Fibroblast of peridontal ligament (primary cell): ENCODE measurements at regions not wholly inside any gene's neighbourhood (a gene's known extent, or its start where the extent isn't known, plus 50 kb on each side); places are given as distances from the start of the nearest gene placed in this dataset.

Experiments used
- DNase-seq: peaks from one replicate; pipeline ENCODE4 v3.0.0-alpha.2; 2010; ENCODE audit errors: extremely low read depth

DNA sequence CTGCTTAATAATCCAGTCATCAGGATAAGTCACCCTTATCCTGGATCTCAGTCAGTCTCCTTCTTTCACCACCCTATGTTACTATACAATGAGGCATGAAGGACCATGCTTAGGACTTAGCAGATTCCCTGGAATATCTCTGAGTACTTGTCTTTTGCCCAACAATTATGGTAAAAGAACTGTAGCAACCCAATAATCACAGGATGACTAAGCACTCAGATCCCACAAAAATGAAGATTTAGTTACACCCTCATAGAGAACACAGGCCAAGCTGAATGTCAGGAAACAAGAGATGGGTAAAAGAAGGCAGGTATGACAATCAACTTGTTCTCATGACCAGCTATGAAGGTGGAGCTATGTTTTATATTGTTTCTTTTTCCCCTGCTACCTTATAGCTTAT, 91.4 kb downstream of the EDN1 start:
- peak; percentile 44 for DNase-seq

DNA sequence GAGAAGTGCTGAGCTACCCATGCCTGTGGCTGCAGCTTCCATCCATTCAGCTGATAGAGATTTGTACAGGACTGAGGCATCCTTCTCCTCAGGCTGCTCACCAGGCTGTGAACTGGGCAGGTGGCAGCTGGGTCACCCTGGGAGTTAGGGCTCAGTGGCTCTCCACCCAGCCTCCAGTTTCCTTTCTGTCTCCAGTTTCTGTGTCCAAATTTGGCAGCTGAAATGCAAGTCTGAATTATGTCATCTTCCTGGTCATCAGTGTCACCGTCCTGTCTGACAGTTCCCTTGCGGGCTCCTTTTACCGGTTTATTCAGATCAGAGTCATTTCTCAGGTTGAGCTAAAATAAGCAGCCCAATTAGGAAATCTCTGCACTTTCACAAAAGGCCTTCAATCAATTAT, 93.3 kb downstream of the EDN1 start:
- DNase-seq = no peak

DNA sequence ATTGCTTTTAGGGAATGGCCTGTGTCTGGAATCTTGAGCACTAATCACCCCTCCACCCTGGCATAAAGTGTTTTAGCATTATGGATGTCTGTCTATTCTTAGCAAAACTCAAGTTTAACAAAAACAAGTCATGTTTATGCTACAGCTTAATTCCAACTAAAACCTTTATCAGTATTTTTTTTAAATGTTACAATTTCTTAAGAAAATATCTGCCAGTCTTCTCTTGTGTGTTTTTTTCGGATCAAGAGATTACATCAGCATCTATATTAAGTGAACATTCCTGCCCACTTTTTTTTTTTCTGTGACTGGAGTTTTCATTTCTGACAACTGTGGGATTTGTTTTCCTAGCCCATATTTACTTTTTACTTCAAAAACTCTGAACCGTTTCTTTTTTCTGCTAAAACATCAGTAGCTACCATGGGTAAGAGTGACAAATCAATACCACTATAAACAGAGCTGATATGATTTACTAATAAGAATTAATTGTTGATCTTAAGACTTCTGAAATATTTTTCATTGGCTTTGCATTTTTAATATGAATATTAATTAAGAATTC, 94.3 kb downstream of the EDN1 start:
- DNase-seq = no peak

DNA sequence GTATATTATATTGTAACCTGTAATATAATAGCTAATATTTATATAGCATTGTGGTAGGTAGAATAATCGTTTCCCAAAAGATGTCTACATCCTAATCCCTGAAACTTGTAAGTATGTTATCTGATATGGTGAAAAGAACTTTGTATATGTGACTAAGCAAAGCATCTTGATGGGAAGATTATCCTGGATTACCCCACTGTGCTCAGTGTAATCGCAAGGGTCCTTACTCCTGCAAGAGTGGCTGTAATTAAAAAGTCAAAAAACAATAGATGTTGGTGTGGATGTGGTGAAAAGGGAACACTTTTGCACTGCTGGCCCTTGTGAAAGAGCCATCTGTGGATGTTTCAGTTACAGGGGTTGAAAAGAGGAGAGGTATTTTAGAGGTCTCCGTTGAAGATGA, 95.2 kb downstream of the EDN1 start:
- DNase-seq = no peak

DNA sequence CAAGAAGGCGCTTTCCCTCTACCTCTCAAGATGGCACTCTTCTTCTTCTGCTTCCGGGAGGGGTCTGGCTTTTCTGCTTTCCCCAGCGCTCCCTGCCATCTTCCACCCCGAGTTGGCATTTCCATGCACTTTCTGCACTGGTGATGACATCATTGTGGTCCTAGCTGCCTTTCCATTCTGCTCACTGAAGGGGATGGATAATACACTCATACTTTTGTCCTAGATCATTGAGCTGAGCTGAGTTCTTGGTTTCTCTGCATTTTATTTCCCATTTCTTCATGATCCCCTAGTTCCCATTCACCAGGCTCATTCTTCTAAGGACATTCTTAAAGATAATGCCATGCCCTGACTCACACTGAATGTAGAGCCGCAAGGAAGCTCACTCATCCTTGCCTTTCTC, 96.7 kb downstream of the EDN1 start:
- no peak for DNase-seq

DNA sequence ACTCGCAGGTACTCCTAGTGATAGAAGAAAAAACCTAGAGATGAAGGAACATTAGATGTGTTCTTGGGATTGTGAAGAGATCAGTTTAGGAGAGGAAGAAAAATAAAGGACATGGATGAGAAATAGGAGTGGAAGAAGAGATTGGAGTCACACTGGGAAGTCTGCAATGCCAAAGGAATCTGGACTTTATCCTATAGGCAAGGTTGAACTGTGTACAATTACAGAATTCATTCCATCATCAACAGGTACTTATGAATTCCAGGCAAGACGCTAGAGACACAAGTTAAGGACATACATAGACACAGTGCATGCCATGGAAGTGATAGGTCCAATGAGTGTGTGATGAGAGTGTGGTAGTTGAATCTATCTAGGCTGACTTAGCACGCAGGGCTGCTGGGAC, 101.3 kb downstream of the EDN1 start:
- no peak for DNase-seq

DNA sequence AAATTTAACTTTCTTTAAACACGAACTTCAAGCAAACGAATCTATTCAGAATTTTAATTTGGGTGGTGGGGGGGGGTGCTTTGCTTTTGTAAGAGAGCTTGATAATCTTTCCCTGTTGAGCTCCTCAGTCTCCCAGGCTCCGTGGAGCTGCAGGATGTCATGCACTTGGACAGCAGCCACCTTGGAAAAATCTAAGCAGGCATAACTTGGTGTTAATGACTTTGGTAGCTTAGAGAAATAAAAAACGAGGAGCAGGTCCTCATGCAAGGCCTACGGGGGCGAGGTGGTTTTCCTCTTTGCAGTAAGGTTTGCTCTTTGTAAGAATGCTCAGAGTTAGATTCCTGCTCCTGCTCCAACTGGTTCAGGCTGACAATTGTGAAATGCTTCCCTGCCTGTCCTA, 102.3 kb downstream of the EDN1 start:
- no peak for DNase-seq

DNA sequence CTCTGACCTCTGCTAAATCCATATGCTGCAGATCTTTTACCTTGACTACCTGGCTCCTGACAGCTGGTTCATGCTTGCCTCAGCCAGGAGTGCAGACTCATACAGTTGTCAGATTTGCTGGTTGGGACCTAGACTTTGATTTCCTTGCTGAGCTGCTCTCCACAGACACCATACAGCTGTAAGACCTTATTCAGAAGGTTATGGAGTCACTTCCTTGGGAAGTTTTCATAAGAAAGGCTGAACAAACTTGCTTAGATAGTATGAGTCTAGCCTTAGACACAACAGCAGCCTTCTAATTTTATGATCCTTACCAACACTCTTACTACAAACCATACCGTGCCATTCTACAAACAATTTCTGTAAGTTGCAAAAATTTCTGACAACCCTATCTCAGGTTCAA, 102.9 kb downstream of the EDN1 start:
- DNase-seq = no peak

DNA sequence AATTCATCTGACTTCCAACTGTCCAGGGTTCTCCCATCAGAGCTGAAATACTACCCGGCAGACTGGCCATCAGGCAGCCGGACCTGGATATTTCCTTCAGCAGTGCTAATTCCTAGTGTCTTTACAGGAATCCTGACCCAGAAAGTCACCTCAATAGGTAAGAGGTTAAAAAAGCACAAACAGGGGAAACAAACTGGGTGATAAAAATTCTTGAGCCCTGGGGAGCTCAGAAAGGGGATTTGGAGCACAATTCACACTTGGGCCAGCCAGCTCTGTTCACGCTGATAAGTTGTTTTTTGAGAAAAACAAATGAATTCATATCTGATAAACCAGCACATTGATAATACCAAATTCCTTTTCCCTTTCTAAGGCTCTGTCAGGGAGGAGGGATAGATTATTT, 104.0 kb downstream of the EDN1 start:
- no peak for DNase-seq

DNA sequence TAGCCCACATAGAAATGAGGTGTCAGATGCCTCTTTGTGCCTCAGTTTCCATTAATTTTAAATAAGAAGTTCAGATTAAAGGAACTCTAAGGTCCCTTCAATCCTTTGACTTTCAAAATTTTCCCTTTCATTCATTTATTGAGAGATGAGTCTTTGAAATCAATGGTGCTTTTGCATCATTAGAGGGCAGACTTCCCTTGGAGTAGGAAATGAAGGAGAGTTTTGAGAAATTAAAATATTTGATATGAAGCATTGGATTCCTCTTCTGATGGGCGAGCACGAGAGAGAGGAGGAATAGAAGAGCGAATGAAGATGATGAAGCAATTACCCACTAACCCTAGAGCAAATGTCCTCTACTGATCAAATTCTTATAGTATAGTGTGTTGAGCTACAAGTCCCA, 105.7 kb downstream of the EDN1 start:
- peak; percentile 55 for DNase-seq

DNA sequence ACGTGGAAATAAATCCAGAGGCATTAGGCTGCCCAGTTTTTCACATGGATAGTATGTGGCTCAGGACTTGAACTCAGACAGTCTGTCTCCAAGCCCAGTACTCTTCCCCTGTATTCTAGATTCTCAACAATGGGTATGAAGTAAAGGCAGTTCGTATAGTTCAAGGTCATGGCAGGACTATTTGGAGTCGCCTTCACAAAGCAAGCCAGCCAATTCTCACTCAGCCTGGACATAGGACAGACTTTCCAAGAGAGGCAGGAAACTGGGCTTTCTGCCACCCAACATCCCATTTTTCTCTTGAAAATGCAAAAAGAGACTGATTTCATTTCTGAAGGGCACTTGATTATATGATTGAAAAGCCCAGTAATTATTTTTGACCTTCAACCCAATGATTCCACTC, 111.0 kb downstream of the EDN1 start:
- peak; percentile 24 for DNase-seq

DNA sequence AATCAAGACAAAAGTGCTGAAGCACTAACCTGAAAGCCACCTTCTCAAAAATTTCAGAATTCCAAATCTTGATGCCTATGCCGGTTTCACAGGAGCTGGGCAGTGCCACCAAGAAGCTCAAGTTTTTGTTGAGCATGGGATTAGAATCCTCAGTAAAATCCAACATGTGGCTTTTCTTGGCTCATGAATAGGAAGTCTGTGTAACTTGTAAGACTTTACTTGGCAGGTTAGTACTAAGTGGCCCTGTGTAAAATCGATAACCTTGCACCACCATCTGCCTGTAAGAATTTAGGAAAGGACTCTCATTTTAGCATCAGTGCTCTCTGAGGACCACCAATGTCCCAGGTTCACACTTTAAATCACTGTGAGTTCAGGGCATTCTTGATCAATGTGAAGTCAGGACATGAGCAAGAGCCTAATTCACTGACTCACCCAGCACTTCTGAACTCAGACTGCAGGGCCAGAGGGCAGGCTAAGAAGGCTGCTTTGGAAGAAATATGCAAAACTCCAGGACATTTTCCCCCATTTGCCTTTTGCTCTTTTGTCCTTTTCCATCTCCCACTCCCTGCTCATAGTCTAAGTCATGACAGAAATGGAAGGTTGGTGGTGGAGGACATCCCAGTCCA, 113.2 kb downstream of the EDN1 start:
- peak; percentile 68 for DNase-seq

DNA sequence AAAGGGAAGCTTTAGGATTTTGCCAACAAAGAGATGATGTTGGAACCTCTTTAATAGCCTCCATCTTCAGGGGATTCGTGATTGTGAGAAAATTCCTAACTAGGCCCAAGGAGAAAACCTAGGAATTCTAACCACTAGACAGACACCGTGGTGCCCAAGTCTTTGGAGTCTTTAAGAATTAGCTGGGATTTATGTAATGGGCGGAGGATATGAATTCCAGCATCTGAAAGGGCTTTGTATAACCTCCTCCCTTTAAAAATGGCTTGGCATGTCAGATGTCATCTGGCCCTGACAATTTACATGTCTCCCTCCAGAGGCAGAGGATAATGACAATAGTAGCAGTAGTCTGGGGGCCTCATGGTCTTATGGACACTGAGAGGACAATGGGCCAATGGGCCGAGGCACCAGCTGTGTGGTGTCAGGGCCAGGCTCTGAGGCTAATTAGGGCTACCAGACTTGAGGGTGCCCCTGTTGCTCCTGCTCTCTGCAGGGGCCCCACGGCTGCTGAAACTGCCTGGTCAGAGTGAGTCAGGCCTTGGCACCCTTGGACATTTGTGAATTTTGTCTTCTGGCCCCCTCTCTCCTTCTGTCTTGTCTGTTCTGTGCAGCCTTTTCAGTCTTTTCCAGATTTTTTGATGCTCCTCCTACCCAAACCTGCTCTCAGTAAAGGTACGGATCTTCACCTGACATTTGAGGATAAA, 113.9 kb downstream of the EDN1 start:
- DNase-seq = peak; percentile 45

DNA sequence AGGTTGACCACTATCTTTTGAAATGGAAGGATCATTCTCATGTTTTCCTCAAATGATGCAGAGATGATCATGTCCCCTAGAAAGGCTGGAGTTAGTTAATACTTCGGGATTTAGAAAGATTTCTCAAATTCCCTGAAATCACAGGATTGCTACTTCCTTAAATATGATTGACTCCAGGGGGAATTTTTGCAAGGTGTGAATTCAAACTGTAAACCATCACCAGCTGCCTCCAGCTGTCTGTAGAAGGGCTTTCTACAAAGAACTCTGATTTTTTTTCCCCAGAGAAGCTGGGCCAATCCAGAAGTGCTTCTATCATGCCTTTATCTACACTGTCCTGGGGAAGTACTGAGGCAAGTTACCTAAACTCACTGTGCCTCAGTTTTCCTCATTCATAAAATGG, 114.5 kb downstream of the EDN1 start:
- peak; percentile 39 for DNase-seq

DNA sequence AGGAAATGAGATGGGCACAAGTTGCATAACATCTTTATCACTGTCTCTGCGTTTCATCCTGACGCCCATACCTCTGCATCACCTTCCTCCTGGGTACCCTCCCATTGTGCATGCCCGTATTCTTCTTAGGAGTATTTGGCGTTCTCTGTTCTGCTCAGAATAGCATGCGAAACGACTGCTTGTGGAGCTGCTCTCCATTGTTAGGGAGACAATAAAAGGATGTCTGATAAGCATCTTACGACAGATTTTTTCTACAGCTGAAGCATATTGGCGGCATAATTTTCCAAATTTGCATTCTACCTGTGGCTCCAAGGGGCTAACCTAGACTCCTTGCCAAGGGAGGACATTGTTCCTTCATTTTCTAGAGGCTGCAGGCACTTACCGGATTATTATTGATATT, 118.6 kb downstream of the EDN1 start:
- no peak for DNase-seq

DNA sequence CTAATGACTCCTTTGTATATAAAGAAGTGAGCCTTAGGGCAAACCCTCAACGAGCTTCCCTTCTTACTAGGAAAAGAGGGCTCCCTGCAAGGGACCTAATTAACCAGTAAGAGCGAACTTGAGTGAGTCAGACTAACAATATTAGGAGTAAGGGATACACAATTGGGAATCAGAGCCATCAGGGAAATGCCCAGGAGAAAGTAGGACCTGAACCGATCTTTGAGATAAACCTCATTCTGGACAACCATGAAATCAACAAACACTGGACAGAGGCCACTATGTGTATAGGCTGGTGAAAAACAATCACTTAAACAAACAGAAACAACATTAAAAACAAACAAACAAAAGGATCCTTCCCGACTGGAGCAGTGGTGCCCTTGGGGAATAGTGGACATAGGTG, 120.8 kb downstream of the EDN1 start:
- no peak for DNase-seq

DNA sequence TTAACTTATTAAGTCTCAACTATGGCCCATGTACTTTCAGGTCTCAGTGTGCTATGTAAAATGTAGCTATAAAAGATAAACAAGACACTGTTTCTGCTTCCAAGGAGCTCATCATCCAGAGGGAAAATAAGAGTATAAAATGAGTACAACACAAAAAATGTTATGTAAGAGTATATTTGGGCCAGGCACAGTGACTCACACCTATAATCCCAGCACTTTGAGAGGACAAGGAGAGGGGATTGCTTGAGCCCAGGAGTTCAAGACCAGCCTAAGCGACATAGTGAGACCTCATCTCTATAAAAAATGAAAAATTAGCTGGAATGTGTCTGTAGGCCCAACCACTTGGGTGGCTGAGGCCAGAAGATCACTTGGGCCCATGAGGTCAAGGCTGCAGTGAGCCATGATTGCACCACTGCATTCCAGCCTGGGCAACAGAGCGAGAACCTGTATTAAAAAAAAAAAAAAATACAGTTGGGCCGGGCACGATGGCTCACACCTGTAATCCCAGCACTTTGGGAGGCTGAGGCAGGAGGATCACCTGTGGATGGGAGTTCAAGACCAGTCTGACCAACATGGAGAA, 124.0 kb downstream of the EDN1 start:
- peak; percentile 29 for DNase-seq

DNA sequence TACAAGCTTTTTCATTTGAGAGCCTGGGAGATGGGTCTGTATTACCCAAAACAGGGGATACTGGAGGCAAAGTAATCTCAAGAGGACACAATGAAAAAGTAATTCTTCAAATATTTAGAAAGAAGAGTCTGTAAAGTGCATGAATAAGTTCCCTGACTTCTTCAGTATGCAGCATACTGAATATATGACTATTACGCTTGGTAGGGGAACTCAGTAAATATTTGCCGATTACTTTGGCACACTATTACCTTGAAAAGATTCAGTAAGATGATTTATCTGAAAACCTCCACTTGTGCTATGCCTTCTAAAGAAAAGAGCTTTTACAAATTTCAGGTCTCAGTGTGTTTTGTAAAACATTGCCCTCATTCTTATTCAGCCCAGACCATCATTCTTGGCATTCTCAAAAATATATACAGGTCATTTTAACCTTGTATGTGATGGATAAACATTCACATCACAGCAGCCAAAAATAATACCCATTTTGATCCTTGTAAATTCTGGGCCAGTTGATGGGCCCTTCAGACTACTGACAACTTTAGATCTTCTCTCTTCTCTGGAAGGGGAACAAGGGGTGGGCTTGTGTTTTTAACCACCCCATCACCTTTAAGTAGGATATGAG, 125.9 kb downstream of the EDN1 start:
- no peak for DNase-seq

DNA sequence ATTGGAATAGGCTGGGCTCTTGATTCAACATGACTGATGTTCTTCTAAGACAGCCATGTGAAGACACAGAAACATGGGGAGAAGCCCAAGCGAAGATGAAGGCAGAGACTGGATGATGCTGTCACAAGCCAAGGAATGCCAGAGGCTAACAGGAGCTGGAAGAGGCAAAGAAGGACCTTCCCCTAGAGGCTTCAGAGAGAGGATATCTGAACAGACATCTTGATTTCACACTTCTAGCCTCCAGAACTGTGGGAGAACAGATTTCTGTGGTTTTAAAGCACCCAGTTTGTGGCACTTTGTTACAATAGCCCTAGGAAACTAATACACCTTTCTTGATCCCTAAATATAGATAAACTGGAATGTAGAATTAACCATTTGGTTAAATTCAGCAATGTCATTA, 127.0 kb downstream of the EDN1 start:
- DNase-seq = no peak

DNA sequence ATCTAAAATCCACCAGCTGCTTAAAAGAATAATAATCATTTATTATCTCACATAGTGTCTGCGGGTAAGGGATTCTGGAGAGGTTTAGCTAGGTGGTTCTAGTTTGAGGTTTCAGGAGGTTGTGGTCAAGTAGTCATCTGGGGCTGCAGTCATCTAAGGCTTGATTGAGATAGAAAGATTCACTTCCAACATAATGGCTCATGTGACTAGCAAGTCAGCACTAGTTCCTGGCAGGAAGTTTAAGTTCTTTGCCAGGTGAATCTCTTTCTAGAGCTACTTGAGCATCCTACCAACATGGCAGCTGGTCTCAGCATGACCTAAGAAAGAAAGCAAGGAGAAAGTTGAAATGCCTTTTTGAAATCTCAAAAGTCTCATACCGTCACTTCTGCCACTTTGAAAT, 128.8 kb downstream of the EDN1 start:
- no peak for DNase-seq

DNA sequence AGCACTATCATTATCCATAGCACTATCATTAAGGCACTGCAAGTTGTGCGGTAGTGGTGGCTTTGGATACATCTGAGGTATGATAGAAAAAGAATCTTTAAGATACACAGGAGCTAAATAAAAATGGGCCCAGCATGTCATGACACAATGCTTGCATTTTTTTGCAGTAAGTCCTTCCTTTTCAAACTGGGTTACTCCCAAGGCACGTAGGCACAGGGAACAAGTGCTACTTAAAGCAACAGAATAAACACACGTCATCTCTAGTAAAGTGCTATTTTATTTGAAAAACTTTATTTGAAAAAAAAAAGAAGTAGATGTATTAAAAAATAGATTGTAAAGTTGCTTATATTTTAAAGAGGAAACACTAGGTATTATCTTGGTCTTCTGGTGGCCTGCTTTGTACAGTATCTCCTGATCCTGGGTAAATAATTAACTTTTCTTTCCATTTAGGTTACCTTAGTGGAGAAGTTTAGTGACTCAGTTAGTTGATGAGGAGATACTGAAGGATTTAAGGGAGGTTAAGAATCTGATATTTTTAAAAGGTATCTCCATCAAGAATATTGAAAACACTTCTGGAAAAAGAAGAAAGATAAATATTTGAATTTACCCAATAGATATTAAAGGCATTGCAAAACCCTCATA, 129.6 kb downstream of the EDN1 start:
- DNase-seq = no peak

DNA sequence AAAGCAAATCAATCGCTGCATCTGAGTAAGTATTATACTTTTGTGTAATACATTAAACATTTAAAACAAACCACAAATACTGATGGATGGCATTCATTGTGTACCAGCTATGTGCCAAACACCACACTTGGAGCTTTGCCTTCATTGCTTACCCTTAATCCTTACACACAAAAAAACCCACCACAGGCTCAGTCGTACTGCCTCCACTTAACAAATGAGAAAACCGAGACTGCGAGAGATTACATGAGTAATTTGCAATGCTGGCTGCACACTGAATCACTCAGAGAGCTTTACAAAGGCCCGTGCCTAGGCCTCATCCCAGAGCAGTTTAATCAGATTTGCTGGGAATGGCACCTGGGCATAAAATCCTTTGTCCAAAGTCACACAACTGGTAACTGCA, 130.5 kb downstream of the EDN1 start:
- peak; percentile 49 for DNase-seq
